ENCODE measurements at regions not wholly inside any gene's neighbourhood (a gene's known extent, or its start where the extent isn't known, plus 50 kb on each side); places are given as distances from the start of the nearest gene placed in this dataset.

DNA sequence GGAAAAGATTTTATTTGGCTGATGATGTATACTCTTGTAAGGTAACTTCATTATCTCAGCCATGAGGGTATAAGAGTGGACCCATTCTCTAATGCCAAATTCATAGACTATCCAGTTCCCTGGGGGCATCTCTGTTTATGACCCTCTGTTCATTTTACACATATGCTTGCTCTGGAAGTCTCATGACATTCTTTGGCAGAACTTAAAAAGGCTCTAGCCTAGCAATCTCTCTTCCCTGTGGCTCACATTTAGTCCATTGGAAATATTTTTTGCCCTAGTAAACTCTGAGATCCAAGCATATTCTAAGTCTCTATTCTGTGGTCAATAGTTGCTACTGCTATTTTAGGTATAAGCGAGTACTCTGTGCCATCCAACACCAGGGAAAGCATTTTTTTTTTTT, 1201.8 kb upstream of the ZEB2 start:
- no peak for DNase-seq (ENCODE audit: low spot score)
- in situ Hi-C loops (cut with MboI; ENCODE audit: low pct_unique_long_range_greater_than_20kb, low sequenced_read_pairs, unreplicated experiment): no loop called here
- TF ChIP-seq, protein P1, sequence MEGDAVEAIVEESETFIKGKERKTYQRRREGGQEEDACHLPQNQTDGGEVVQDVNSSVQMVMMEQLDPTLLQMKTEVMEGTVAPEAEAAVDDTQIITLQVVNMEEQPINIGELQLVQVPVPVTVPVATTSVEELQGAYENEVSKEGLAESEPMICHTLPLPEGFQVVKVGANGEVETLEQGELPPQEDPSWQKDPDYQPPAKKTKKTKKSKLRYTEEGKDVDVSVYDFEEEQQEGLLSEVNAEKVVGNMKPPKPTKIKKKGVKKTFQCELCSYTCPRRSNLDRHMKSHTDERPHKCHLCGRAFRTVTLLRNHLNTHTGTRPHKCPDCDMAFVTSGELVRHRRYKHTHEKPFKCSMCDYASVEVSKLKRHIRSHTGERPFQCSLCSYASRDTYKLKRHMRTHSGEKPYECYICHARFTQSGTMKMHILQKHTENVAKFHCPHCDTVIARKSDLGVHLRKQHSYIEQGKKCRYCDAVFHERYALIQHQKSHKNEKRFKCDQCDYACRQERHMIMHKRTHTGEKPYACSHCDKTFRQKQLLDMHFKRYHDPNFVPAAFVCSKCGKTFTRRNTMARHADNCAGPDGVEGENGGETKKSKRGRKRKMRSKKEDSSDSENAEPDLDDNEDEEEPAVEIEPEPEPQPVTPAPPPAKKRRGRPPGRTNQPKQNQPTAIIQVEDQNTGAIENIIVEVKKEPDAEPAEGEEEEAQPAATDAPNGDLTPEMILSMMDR (IDR thresholded peaks at IDR 0.05; ENCODE audit: extremely low read depth, insufficient read depth, missing control alignments): no peak

DNA sequence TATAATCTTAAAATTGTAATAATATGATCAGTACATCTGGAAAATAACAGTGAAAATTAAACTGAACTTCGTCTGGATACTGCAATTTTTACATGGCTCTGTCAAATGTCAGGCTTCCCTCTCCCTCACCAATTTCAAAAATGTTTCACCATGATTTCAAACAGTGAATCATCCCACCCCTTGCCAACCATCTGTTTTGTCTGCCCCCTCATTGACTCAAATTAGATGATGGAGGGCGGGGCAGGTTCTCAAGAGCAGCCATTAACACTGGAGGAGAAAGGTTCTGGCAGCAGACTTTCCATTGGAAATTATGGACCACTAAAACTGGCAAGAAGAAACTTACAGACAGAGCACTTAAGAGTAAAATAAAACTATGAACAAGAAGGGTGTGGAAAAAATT, 1195.7 kb upstream of the ZEB2 start:
- in situ Hi-C loops (cut with MboI; ENCODE audit: low pct_unique_long_range_greater_than_20kb, low sequenced_read_pairs, unreplicated experiment): no loop called here
- TF ChIP-seq, protein P1 (IDR thresholded peaks at IDR 0.05; ENCODE audit: extremely low read depth, insufficient read depth, missing control alignments): no peak
- no peak for DNase-seq (ENCODE audit: low spot score)

DNA sequence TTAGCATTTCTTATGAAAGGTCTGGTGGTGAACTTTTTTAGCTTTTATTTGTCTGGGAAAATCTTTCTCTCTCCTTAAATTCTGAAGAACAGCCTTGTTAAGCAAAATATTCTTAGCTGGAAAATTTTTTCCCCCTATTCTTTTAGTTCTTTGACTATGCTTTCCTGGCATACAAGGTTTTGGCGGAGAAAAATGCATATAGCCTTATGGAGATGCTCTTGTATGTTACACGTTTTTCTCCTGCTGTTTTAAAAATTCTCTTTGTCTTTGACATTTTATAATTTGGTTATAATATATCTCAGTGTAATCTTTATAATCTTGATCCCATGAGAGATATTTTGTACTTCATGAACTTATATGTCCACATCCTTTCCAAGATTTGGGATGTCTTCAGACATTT, 1190.4 kb upstream of the ZEB2 start:
- in situ Hi-C loops (cut with MboI; ENCODE audit: low pct_unique_long_range_greater_than_20kb, low sequenced_read_pairs, unreplicated experiment): no loop called here
- DNase-seq (ENCODE audit: low spot score): no peak
- TF ChIP-seq, protein P1 (IDR thresholded peaks at IDR 0.05; ENCODE audit: extremely low read depth, insufficient read depth, missing control alignments): no peak

- TF ChIP-seq, protein P1 (IDR thresholded peaks at IDR 0.05; ENCODE audit: extremely low read depth, insufficient read depth, missing control alignments): no peak
- in situ Hi-C loops (cut with MboI; ENCODE audit: low pct_unique_long_range_greater_than_20kb, low sequenced_read_pairs, unreplicated experiment): no loop called here
- no peak for DNase-seq (ENCODE audit: low spot score)
Measured at GRCh38 chr2:145702305-145702704, 1182.4 kb upstream of the ZEB2 start.

DNA sequence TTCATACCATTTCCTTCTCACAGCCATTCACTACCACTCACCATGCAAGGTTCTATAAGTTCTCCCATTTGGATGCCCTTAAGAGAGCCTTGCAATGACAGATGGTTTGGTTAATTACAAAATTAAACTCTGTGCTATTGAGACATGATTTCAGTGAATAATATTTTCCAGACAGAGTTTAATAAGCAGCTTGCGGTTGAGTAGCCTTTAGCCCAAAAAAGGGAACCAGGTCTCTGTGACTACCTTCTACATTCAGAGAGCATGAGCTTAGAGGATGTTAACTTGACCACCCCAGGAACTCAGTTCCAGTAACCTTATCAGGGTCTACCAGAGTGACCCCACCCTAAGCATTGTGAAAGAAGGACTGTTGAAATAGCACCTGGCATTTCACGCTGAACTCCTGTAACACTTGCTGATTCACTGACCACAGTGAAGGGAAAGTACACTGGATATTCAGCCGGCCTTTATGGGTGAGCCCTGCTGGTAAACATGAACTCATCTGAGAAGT, 1173.1 kb upstream of the ZEB2 start:
- DNase-seq (ENCODE audit: low spot score): peak; percentile 3
- in situ Hi-C loops (cut with MboI; ENCODE audit: low pct_unique_long_range_greater_than_20kb, low sequenced_read_pairs, unreplicated experiment): no loop called here
- TF ChIP-seq, protein P1 (IDR thresholded peaks at IDR 0.05; ENCODE audit: extremely low read depth, insufficient read depth, missing control alignments): no peak

GRCh38 chr2:145691659-145692058, 1171.7 kb upstream of the ZEB2 start:
- TF ChIP-seq, protein P1 (IDR thresholded peaks at IDR 0.05; ENCODE audit: extremely low read depth, insufficient read depth, missing control alignments): no peak
- no peak for DNase-seq (ENCODE audit: low spot score)
- in situ Hi-C loops (cut with MboI; ENCODE audit: low pct_unique_long_range_greater_than_20kb, low sequenced_read_pairs, unreplicated experiment): no loop called here

Data from GM13977 (cell line).